Right renal cortex interstitium (tissue), 3 donors: ENCODE measurements at regions not wholly inside any gene's neighbourhood (a gene's known extent, or its start where the extent isn't known, plus 50 kb on each side); places are given as distances from the start of the nearest gene placed in this dataset.
A peak's percentile ranks its signal among the peaks of the same experiment; 100 is the strongest.

Source experiments
- DNase-seq, 3 donors: peaks; one replicate each; pipeline ENCODE4 v3.0.0-alpha.2; 2013; ENCODE audit warnings: low read depth in 3 of 3, low spot score in 2 of 3

GRCh38 chr18:34159691-34160185 lies 65.0 kb downstream of the NOL4 start:
- no peak for DNase-seq

GRCh38 chr18:34158881-34159690 lies 65.6 kb downstream of the NOL4 start:
- peak in 2 of 3 donors; percentile 32 to 52 for DNase-seq

GRCh38 chr18:34153711-34154110 lies 71.0 kb downstream of the NOL4 start:
- DNase-seq: no peak

GRCh38 chr18:34131006-34131405 lies 93.7 kb downstream of the NOL4 start:
- no peak for DNase-seq

GRCh38 chr18:34128436-34128835 lies 96.3 kb downstream of the NOL4 start:
- DNase-seq: no peak

- DNase-seq: no peak
These were observed 98.6 kb downstream of the NOL4 start for GRCh38 chr18:34126121-34126520.

GRCh38 chr18:34122724-34123334 lies 101.9 kb downstream of the NOL4 start:
- no peak for DNase-seq

GRCh38 chr18:34121200-34121721 lies 103.5 kb downstream of the NOL4 start:
- no peak for DNase-seq

GRCh38 chr18:34120294-34120693 lies 104.4 kb downstream of the NOL4 start:
- DNase-seq: no peak

- no peak for DNase-seq
These were observed 107.4 kb downstream of the NOL4 start for GRCh38 chr18:34117319-34117718.

- no peak for DNase-seq
These were observed 109.2 kb downstream of the NOL4 start for GRCh38 chr18:34115409-34116081.

GRCh38 chr18:34114996-34115395 lies 109.7 kb downstream of the NOL4 start:
- DNase-seq: no peak

- DNase-seq: no peak
These were observed 116.5 kb downstream of the NOL4 start for GRCh38 chr18:34108206-34108605.

GRCh38 chr18:34098109-34098508 lies 126.6 kb downstream of the NOL4 start:
- no peak for DNase-seq

- DNase-seq: no peak
These were observed 127.4 kb downstream of the NOL4 start for GRCh38 chr18:34097312-34097711.

GRCh38 chr18:34094148-34094547 lies 130.6 kb downstream of the NOL4 start:
- no peak for DNase-seq

- DNase-seq: no peak
These were observed 131.9 kb downstream of the NOL4 start for GRCh38 chr18:34092796-34093195.

- DNase-seq: no peak
These were observed 138.3 kb downstream of the NOL4 start for GRCh38 chr18:34086370-34086769.

- no peak for DNase-seq
These were observed 139.5 kb downstream of the NOL4 start for GRCh38 chr18:34085140-34085739.

- DNase-seq: no peak
These were observed 140.1 kb downstream of the NOL4 start for GRCh38 chr18:34084635-34085034.
